Bronchial epithelial cell (primary cell): ENCODE measurements at regions not wholly inside any gene's neighbourhood (a gene's known extent, or its start where the extent isn't known, plus 50 kb on each side); places are given as distances from the start of the nearest gene placed in this dataset.

ENCODE experiments used
- DNase-seq: peaks from one replicate; pipeline ENCODE4 v3.0.0-alpha.2; 2010; ENCODE audit warnings: low read depth
- FAIRE-seq: peaks from 2 replicates; lab custom pipeline; 2011; peaks lifted over from hg19 to GRCh38; lab: Jason Lieb, UNC
- H3K27me3 ChIP-seq: 2 replicates; pipeline ENCODE4 v1.5.1; 2011; ENCODE audit warnings: low read length; ENCODE audit not compliant: control insufficient read depth, insufficient read depth
- H3K36me3 ChIP-seq: 2 replicates; pipeline ENCODE4 v1.5.1; 2011; ENCODE audit warnings: low read length; ENCODE audit not compliant: control insufficient read depth, insufficient read depth
- H3K4me3 ChIP-seq: 2 replicates; pipeline ENCODE4 v1.5.1; 2011; ENCODE audit warnings: mild to moderate bottlenecking, low read depth, low read length, control low read depth
- TF ChIP-seq, protein P1 (sequence below): IDR thresholded peaks from 2 replicates; pipeline ENCODE4 v1.5.1; 2011; ENCODE audit warnings: mild to moderate bottlenecking, moderate library complexity, low read length, control low read depth, inconsistent platforms; ENCODE audit not compliant: insufficient read depth, severe bottlenecking

DNA sequence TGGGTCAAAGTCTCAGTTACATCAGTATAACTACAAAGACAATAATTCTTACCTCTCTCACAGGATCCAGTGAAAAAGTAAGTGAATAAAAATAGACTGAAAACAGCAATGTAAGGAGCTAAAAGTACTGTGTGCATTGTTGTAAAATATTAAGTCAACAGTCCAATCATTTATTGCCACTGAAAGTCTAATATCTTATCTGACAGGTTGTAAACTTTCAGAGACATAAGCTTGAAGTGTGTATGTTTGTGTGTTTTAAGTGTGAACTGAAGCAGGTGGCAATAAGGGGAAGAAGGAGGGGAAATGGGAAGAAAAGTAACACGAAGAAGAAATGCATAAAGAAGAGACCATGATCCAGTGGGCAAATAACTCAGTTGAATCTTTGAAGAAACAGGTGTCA lies 229.7 kb upstream of the TAS2R1 start:
- H3K36me3 ChIP-seq: no peaks in the 10 kb centered on the region
- no peaks in the 10 kb centered on the region for H3K27me3 ChIP-seq
- FAIRE-seq (no peak), DNase-seq (no peak)
- H3K4me3 ChIP-seq: no peak overlapping the region
- TF ChIP-seq, protein P1, sequence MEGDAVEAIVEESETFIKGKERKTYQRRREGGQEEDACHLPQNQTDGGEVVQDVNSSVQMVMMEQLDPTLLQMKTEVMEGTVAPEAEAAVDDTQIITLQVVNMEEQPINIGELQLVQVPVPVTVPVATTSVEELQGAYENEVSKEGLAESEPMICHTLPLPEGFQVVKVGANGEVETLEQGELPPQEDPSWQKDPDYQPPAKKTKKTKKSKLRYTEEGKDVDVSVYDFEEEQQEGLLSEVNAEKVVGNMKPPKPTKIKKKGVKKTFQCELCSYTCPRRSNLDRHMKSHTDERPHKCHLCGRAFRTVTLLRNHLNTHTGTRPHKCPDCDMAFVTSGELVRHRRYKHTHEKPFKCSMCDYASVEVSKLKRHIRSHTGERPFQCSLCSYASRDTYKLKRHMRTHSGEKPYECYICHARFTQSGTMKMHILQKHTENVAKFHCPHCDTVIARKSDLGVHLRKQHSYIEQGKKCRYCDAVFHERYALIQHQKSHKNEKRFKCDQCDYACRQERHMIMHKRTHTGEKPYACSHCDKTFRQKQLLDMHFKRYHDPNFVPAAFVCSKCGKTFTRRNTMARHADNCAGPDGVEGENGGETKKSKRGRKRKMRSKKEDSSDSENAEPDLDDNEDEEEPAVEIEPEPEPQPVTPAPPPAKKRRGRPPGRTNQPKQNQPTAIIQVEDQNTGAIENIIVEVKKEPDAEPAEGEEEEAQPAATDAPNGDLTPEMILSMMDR: no peak

DNA sequence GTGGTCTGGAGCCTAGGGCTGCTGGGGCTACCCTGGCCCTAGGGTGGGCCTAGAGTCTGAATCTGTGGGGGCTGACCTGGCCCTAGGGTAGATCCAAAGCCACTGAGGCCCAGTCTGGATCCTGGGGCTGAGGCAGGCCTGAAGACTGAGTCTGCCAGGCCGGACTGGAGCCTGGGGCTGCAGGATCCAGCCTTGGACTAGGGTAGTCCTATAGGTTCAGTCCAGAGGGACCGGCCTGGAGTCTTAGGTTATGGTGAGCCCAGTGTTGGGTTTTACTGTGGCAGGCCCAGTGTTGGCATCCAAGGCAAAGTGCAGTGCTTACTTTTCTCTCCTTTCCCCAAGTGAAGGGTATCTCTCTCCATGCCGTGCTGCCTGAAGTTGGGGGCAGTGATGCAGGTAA lies 227.9 kb upstream of the TAS2R1 start:
- no peaks in the 10 kb centered on the region for H3K36me3 ChIP-seq
- DNase-seq (no peak), FAIRE-seq (no peak)
- H3K4me3 ChIP-seq: no peak overlapping the region
- TF ChIP-seq, protein P1: no peak
- no peaks in the 10 kb centered on the region for H3K27me3 ChIP-seq

DNA sequence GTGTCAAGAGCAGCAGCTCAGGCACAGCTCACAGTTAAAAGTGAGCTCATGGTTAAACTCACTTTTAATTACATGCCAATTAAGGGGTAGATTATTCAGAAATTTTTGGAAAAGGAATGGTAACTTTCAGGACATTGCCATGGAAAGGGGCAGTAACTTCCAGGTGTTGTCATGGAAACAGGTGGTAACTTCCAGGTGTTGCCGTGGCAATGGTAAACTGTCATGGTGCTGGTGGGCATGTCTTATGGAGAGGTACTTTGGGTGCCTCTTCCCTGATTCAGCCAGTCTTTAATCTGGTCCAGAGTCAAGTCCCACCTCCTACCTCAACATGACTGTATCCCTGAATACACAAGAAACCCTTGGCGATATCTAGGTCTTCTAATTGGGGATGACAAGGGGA lies 223.2 kb upstream of the TAS2R1 start:
- FAIRE-seq: no peak
- Histone ChIP-seq H3K27me3 (no peaks in the 10 kb centered on the region), H3K4me3 (no peak overlapping the region), H3K36me3 (no peaks in the 10 kb centered on the region)
- no peak for DNase-seq
- TF ChIP-seq, protein P1: no peak

DNA sequence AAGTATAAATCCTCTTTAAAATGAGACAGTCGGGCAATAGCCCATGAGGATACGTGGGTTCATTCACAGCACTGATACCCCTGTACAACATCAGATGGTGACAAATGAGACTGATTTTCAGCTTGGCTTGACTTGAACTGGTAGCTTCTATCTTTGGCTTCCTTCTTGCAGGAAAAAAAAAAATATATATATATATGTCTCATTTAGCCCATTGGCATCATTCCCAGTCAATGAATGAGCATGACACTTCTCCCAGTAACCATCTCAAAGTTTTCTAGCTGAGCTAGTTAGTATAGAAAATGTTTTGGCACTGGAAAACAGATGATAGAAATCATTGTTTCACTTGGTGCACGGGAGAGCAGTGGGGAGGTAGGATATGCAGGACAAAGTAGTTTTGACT lies 222.5 kb upstream of the TAS2R1 start:
- H3K36me3 ChIP-seq: no peaks in the 10 kb centered on the region
- no peak for DNase-seq
- no peak for FAIRE-seq
- TF ChIP-seq, protein P1: no peak
- no peaks in the 10 kb centered on the region for H3K27me3 ChIP-seq
- H3K4me3 ChIP-seq: no peak overlapping the region

GRCh38 chr5:9851458-9851857 lies 221.3 kb upstream of the TAS2R1 start:
- no peak for FAIRE-seq
- no peaks in the 10 kb centered on the region for H3K27me3 ChIP-seq
- peak; percentile 36 for DNase-seq
- H3K4me3 ChIP-seq: no peak overlapping the region
- no peaks in the 10 kb centered on the region for H3K36me3 ChIP-seq
- TF ChIP-seq, protein P1: peak; percentile 33

DNA sequence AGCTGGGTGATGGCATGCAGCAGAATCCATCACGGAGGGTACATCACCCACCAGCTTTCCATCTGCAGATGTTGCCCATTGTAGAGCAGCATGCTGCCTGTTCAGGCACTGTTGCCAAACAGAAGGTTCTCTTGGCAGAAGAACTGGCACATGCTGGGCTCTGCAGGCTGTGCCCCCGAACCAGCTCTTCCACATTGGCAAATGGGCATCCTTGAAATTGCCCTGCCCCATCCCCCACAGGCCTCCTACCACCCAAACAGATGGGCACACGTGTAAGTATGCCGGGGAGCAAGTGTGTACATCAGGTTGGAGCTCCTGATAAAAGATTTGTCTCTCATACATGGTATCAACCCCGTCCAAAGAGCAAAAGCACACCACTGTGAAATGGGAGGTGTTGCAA lies 220.3 kb upstream of the TAS2R1 start:
- H3K4me3 ChIP-seq: no peak overlapping the region
- DNase-seq: no peak
- TF ChIP-seq, protein P1: no peak
- no peaks in the 10 kb centered on the region for H3K36me3 ChIP-seq
- no peaks in the 10 kb centered on the region for H3K27me3 ChIP-seq
- no peak for FAIRE-seq
